ENCODE measurements at regions not wholly inside any gene's neighbourhood (a gene's known extent, or its start where the extent isn't known, plus 50 kb on each side); places are given as distances from the start of the nearest gene placed in this dataset.

GRCh38 chr4:24285759-24286158, 298.6 kb downstream of the DHX15 start:
- no peak overlapping the region for H3K4me3 ChIP-seq (ENCODE audit: low read depth, low read length)
- TF ChIP-seq, protein P1, sequence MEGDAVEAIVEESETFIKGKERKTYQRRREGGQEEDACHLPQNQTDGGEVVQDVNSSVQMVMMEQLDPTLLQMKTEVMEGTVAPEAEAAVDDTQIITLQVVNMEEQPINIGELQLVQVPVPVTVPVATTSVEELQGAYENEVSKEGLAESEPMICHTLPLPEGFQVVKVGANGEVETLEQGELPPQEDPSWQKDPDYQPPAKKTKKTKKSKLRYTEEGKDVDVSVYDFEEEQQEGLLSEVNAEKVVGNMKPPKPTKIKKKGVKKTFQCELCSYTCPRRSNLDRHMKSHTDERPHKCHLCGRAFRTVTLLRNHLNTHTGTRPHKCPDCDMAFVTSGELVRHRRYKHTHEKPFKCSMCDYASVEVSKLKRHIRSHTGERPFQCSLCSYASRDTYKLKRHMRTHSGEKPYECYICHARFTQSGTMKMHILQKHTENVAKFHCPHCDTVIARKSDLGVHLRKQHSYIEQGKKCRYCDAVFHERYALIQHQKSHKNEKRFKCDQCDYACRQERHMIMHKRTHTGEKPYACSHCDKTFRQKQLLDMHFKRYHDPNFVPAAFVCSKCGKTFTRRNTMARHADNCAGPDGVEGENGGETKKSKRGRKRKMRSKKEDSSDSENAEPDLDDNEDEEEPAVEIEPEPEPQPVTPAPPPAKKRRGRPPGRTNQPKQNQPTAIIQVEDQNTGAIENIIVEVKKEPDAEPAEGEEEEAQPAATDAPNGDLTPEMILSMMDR (IDR thresholded peaks at IDR 0.05; ENCODE audit: control insufficient read depth, extremely low read depth, insufficient read depth): no peak
- no peak for DNase-seq (ENCODE audit: low read depth)

DNA sequence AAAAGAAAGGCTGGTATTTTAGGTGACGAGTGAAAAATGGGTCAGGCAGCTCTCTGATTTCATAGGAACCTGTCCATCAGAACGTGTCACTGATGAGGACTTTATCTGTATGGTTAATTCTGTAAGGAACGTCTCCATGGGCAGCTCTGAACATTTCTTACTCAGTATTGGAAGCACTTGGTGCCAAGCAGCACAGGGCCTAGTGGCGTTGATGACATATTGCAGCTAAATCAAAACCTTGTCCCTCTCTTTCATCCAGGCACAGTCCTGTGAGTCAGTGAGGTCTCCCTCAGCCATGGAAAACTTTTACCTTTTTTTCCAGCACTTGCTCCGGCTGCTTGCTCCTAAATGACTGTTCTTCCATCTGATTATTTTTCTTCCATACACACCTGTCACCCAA, 301.9 kb downstream of the DHX15 start:
- no peak for DNase-seq (ENCODE audit: low read depth)
- no peak overlapping the region for H3K4me3 ChIP-seq (ENCODE audit: low read depth, low read length)
- TF ChIP-seq, protein P1 (IDR thresholded peaks at IDR 0.05; ENCODE audit: control insufficient read depth, extremely low read depth, insufficient read depth): no peak

GRCh38 chr4:24279911-24280375, 304.4 kb downstream of the DHX15 start:
- peak; percentile 8 for DNase-seq (ENCODE audit: low read depth)
- H3K4me3 ChIP-seq (ENCODE audit: low read depth, low read length): no peak overlapping the region
- TF ChIP-seq, protein P1 (IDR thresholded peaks at IDR 0.05; ENCODE audit: control insufficient read depth, extremely low read depth, insufficient read depth): no peak

- DNase-seq (ENCODE audit: low read depth): no peak
- no peak overlapping the region for H3K4me3 ChIP-seq (ENCODE audit: low read depth, low read length)
- TF ChIP-seq, protein P1 (IDR thresholded peaks at IDR 0.05; ENCODE audit: control insufficient read depth, extremely low read depth, insufficient read depth): no peak
Observed at GRCh38 chr4:24279469-24279868, 304.9 kb downstream of the DHX15 start.

GRCh38 chr4:24278693-24279092, 305.7 kb downstream of the DHX15 start:
- no peak overlapping the region for H3K4me3 ChIP-seq (ENCODE audit: low read depth, low read length)
- TF ChIP-seq, protein P1 (IDR thresholded peaks at IDR 0.05; ENCODE audit: control insufficient read depth, extremely low read depth, insufficient read depth): no peak
- DNase-seq (ENCODE audit: low read depth): no peak

GRCh38 chr4:24274381-24274941, 309.9 kb downstream of the DHX15 start:
- TF ChIP-seq, protein P1 (IDR thresholded peaks at IDR 0.05; ENCODE audit: control insufficient read depth, extremely low read depth, insufficient read depth): no peak
- no peak overlapping the region for H3K4me3 ChIP-seq (ENCODE audit: low read depth, low read length)
- DNase-seq (ENCODE audit: low read depth): no peak

DNA sequence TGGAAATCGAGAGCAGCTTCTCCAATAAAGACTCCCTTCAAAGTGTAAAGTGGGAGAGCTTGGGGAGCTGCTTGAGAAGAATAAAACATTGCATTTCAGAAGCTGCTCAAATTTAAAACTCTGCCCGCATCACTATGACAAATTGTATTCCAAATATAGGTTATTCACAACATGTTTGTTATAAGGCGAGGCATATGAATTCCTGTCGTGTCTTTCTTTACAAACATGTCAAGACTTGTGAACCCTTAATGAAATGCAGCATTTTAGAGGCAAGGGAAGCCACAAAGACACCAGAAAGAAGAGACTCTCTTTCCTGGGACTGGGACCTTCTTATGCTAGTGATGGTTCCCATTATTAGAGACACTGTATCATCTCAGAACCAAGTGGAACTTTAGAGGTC, 311.2 kb downstream of the DHX15 start:
- TF ChIP-seq, protein P1 (IDR thresholded peaks at IDR 0.05; ENCODE audit: control insufficient read depth, extremely low read depth, insufficient read depth): no peak
- no peak for DNase-seq (ENCODE audit: low read depth)
- no peak overlapping the region for H3K4me3 ChIP-seq (ENCODE audit: low read depth, low read length)
